Suppressor macrophage treated with lipopolysaccharide for 4 hours (primary cell): ENCODE measurements at regions not wholly inside any gene's neighbourhood (a gene's known extent, or its start where the extent isn't known, plus 50 kb on each side); places are given as distances from the start of the nearest gene placed in this dataset.
"Not testable (repeated sequence)": the region's sequence is repeated elsewhere in the genome, so short reads cannot be mapped to it uniquely, and the experiment has no call there.

Experiments
- DNase-seq: peaks from one replicate; pipeline ENCODE4 v3.0.0-alpha.2; 2020

DNA sequence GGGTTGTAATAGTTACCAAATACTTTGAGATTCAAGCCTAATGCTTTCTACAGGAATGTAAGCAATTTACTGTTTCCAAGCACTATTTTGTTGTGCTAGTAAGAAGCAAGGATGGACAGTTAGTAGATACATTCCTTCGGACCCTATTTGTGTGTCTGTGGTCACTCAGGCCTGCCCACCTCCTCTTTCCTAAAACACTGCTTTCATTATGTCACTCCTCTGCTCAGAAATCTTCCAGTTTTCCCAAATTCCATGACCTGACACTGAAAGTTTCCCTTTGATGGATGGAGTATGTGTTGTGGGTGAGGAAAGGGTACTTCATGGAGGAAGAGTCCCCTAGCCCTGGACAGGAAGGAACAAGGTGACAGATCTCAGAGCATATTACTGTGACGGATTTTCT is 141.1 kb downstream of the DISP1 start:
- no peak for DNase-seq

GRCh38 chr1:222956601-222957000 is 141.8 kb downstream of the DISP1 start:
- no peak for DNase-seq

- DNase-seq, result no peak
Observed at GRCh38 chr1:222967466-222968240, 152.8 kb downstream of the DISP1 start.

- no peak for DNase-seq
Observed at GRCh38 chr1:222970040-222970439, 155.2 kb downstream of the DISP1 start.

DNA sequence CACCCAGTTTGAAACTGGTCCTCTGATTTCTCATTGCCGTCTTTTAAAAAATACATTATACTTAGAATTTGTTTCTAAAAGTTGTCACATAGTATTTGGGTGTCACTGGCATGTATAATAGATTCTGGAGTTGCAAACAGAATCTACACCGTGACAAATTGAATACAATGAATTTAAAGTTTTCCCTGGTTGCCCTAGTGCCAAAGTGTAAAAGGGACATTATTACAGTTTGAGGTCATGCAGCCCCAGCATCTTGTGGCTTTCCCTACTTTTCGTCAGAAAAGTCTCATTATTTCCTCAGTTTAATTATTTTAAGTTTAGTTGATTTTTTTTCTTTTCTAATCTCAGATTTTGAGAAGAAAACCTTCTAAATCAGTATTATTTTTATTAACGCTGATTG is 155.9 kb downstream of the DISP1 start:
- DNase-seq, result no peak

GRCh38 chr1:222971146-222971545 is 156.3 kb downstream of the DISP1 start:
- no peak for DNase-seq

DNA sequence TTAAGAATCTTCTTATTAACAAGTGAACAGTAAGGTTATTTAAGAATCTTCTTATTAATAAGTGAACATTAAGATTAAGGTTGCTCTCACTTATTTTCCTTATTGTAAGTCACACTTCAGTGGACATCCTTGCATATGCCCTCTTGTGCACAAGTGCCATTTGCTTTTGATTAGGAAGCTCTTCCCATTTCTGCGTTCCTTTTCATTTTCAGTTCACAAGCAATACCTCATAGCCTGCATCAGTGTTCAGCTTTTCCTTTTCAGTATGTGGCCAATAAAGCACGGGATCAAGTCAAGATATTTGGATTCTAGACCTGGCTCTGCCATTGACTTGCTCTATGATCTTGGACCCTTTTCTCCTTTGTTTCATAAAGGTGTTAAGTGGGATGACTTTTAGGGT is 158.7 kb downstream of the DISP1 start:
- DNase-seq, result no peak

DNA sequence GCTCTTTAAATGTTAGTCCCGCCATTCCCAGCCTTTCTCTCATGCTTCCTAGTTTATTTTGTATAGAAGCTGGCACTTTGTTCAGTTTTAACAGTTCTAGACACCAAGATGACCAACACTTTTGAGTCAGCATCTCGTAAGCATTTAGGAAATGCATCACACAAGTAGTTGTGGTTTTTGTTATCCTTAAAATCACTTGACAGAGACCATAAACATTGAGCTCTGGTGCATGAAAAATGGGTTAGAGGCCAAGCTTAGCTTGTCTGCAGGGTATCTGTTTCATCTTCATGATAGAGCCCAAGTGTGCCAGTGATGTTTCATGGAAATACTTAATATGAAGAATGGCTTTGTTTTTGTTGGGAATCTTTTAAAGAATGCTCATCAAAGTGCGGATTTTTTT is 159.7 kb downstream of the DISP1 start:
- peak; percentile 29 for DNase-seq

DNA sequence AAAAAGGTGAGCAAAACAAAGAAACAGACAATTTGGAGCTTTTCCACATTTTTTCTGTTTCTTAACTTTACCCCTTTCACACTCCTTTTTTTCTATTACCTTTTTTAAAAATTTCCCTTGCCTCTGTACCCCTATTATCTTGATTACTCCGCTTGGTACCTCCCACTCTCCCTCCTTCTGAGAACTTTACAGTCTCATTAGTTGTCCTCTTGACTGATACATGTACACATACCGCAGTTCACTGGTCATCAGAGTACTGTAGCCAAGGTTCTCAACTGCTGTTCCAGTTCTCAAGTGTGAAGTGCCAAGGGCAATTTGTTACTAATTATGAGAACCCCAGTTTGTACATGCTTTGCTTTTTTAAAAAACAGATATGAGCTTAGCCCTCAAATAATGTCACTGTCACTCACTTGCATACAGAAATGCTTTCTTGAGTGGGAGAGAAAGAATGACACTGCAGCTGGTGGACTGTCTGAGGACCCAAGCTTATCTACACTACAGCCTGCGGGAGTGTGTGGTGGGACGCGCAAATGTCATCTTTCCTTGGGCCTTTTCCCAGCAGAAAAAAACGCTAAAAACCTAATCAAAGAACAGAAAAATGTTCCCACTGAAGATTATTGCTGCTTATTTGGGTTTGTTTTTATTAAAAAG is 160.8 kb downstream of the DISP1 start:
- no peak for DNase-seq

- no peak for DNase-seq
Observed at GRCh38 chr1:222976453-222976852, 161.6 kb downstream of the DISP1 start.

- DNase-seq, result not testable (repeated sequence)
Observed at GRCh38 chr1:222977294-222977693, 162.5 kb downstream of the DISP1 start.

DNA sequence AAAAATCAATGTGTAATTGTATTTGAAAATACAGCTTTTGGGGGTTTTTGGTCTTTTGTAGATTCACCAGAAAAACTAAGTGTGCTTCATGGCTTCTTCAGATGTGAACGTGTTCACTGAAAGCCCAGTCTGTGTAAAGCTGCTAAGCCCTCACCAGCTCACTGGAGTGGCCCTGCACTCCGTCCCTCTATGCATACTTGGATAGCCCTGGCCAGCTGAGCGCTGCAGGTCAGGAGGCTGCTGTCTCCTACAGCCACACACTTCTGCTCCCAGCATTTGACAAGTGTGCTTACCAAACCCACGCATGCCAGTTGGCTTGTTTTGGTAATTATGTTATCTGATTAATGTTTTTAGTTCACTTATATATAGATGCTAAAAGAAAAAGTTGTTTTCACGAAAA is 163.5 kb downstream of the TLR5 start:
- no peak for DNase-seq

DNA sequence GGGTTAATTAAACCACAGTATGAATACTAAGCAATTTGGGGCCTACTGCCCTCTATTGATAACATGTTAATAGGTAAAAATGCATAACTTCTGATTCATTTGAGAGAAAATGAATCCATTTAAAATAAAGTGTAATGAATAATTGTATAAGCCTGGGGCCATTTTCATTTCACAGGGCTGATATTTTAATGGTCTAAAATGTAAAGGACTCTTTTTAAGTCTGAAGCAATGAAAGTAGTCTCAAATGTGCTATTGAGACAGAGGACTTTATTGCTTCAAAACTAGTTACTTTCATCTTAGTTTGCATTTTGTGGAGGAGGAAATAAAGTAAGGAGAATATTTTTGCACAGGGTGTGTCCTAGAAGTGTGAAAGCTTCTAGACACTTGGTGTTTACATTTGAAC is 155.4 kb downstream of the TLR5 start:
- no peak for DNase-seq

DNA sequence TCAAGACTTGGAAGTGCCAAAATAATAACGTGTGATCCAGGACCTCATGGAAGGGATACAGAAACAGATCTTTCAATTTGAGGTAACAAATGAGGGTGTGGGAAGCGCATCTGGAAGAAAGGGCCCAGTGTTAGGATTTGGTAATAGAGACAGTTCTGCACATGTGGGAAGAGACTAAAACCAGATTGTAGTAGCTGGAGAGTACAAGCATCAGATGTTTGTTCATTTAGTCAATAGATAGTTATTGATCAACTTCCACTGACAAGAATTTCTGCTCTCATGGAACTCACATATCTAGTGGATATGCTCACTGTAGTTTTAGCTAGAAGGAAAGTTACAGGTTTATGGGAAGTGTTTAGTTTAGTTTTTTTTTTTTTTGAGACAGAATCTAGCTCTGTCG is 153.6 kb downstream of the TLR5 start:
- no peak for DNase-seq

DNA sequence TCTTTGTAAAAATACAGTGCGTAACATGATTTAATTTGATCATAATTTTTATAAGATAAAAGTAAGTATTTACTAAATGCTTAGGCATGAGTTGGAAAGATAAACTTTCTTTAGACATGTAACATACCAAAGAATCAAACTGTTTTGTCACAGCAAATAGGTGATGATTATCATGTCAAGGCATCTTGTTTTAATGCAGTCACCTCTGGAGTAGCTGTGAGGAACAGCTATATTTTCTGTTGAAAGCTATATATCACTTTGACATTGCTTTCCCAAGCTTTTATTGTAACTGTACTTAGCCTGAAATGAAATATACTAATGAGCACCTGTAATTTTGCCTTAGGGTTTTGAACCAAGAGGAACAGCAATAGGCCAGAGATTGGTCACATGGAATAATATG is 151.9 kb downstream of the TLR5 start:
- DNase-seq, result no peak

DNA sequence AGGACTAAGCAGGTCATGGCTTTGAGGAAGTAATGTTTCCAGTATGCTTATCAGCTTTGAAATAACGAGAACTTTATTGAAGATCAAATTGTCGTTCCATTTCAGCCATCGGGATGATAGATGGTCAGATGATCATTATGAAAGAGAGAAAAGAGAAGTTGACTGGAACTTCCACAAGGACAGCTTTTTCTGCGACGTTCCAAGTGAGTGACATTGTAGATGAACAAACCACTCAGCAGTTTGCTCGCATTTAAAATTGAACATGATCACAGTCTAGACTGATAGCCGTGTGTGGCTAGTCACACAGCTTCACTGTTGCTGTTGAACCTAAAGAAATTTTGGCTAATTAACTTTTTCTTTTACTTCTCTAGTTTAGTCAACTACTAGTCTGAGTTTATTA is 151.1 kb downstream of the TLR5 start:
- DNase-seq, result peak; percentile 22

DNA sequence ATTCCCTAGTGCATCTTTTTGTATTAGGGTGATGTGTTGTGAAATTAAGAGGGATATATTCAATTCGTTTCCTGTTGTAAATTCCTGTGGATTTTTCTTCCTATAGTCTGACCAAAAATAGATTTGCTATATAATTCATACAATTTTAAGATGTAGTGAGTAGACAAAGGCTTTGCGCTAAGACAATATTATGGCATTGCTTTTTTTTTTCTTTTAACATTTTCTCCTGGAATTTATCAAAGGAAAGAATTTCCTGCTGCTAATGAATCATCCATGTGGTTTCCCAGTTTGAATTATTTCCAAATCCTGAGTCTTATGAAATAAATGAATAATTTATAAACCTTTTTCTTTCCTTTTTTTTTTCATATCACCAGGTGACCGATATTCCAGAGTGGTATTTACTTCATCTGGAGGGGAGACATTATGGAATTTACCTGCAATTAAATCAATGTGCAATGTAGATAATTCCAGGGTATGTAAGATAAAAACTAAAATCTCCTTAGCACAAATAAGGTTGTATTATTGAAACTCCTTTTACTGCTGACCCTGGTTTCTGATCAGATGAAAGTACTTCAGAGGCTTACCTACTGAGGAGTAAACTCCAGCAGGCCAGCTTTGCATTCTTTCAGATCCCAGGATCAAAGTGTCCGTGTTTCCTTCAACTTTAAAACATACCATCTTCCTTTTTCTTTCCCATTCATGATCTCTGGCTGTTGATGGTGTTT is 148.4 kb downstream of the TLR5 start:
- peak; percentile 3 for DNase-seq

GRCh38 chr1:222995236-222995580 is 147.8 kb downstream of the TLR5 start:
- peak; percentile 34 for DNase-seq

- peak; percentile 1 for DNase-seq
Observed at GRCh38 chr1:222995620-222996309, 147.3 kb downstream of the TLR5 start.

- DNase-seq, result no peak
Observed at GRCh38 chr1:222996310-222996975, 146.6 kb downstream of the TLR5 start.

DNA sequence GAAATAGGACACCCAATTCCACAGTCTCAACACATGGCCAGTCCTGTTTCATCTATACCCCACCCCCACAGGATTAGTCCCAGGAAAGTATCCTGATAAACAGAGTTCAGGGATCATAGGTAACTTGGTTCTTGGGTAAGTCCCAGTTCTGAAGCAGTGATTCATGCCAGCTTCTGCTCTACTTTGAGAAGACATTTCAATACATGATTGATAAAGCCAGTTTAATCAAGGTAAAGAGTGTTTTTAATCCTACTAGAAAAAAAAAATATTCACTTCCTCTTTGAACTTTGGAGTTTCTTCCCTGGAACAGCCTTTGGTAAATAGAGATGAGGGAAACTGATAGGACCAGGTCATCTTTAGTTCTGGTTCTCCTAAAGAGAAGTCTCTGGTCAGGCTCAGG is 142.4 kb downstream of the TLR5 start:
- no peak for DNase-seq

GRCh38 chr1:223001653-223002634 is 141.1 kb downstream of the TLR5 start:
- no peak for DNase-seq
